ENCODE measurements at regions not wholly inside any gene's neighbourhood (a gene's known extent, or its start where the extent isn't known, plus 50 kb on each side); places are given as distances from the start of the nearest gene placed in this dataset.

GRCh38 chr5:28958581-28958980 is 1920.2 kb upstream of the CDH9 start:
- TF ChIP-seq POLR2AphosphoS5 (IDR thresholded peaks at IDR 0.05; ENCODE audit: low read depth) (no peak), CTCF (conservative IDR thresholded peaks at IDR 0.05; ENCODE audit: low read depth in 2 of 2) (no peak), EZH2phosphoT487 (IDR thresholded peaks at IDR 0.05; ENCODE audit: unreplicated experiment) (no peak)

Data from GM23338 (cell line).